Epithelial cell of prostate (primary cell): ENCODE measurements at regions not wholly inside any gene's neighbourhood (a gene's known extent, or its start where the extent isn't known, plus 50 kb on each side); places are given as distances from the start of the nearest gene placed in this dataset.

Source experiments
- DNase-seq: peaks from one replicate; pipeline ENCODE4 v3.0.0-alpha.2; 2011; ENCODE audit warnings: low read depth, low spot score
- H3K27ac ChIP-seq: fragments of 450-650 bp; 2 replicates; pipeline ENCODE4 v1.5.1; 2017; ENCODE audit warnings: mild to moderate bottlenecking

GRCh38 chr12:115362339-115362976, 678.5 kb upstream of the TBX3 start:
- no peak overlapping the region for H3K27ac ChIP-seq
- no peak for DNase-seq

- no peak overlapping the region for H3K27ac ChIP-seq
- no peak for DNase-seq
Observed at GRCh38 chr12:115357681-115358080, 673.7 kb upstream of the TBX3 start.

- peak overlapping the region; percentile 94 for H3K27ac ChIP-seq
- no peak for DNase-seq
Observed at GRCh38 chr12:115355301-115355700, 671.3 kb upstream of the TBX3 start.

GRCh38 chr12:115354007-115354890, 670.3 kb upstream of the TBX3 start:
- peak overlapping the region; percentile 94 for H3K27ac ChIP-seq
- DNase-seq, result peak; percentile 95

- DNase-seq, result no peak
- peak overlapping the region; percentile 94 for H3K27ac ChIP-seq
Observed at GRCh38 chr12:115353467-115353866, 669.5 kb upstream of the TBX3 start.

- DNase-seq, result no peak
- H3K27ac ChIP-seq, result no peak overlapping the region
Observed at GRCh38 chr12:115351514-115352077, 667.6 kb upstream of the TBX3 start.

GRCh38 chr12:115349711-115350110, 665.7 kb upstream of the TBX3 start:
- H3K27ac ChIP-seq, result no peak overlapping the region

GRCh38 chr12:115348301-115348700, 664.3 kb upstream of the TBX3 start:
- no peak for DNase-seq
- H3K27ac ChIP-seq, result no peak overlapping the region

More at GRCh38 chr12:115349711-115350110, 665.7 kb upstream of the TBX3 start:
- no peak for DNase-seq

GRCh38 chr12:115343601-115344000, 659.6 kb upstream of the TBX3 start:
- H3K27ac ChIP-seq, result no peak overlapping the region

GRCh38 chr12:115343008-115343407, 659.0 kb upstream of the TBX3 start:
- no peak for DNase-seq
- H3K27ac ChIP-seq, result no peak overlapping the region

More at GRCh38 chr12:115343601-115344000, 659.6 kb upstream of the TBX3 start:
- DNase-seq, result no peak

GRCh38 chr12:115341442-115341841, 657.5 kb upstream of the TBX3 start:
- DNase-seq, result peak; percentile 94
- H3K27ac ChIP-seq, result peak overlapping the region; percentile 43

GRCh38 chr12:115338566-115339294, 654.8 kb upstream of the TBX3 start:
- no peak overlapping the region for H3K27ac ChIP-seq
- no peak for DNase-seq

GRCh38 chr12:115337693-115338543, 653.9 kb upstream of the TBX3 start:
- no peak overlapping the region for H3K27ac ChIP-seq
- peak; percentile 83 for DNase-seq

GRCh38 chr12:115336506-115336905, 652.5 kb upstream of the TBX3 start:
- no peak for DNase-seq
- no peak overlapping the region for H3K27ac ChIP-seq

- no peak overlapping the region for H3K27ac ChIP-seq
- DNase-seq, result no peak
Observed at GRCh38 chr12:115335594-115335993, 651.6 kb upstream of the TBX3 start.

- no peak for DNase-seq
Observed at GRCh38 chr12:115335048-115335447, 651.1 kb upstream of the TBX3 start.

GRCh38 chr12:115332945-115333344, 649.0 kb upstream of the TBX3 start:
- DNase-seq, result no peak
- H3K27ac ChIP-seq, result no peak overlapping the region

More at GRCh38 chr12:115335048-115335447, 651.1 kb upstream of the TBX3 start:
- H3K27ac ChIP-seq, result no peak overlapping the region

- peak; percentile 44 for DNase-seq
- H3K27ac ChIP-seq, result peak overlapping the region; percentile 89
Observed at GRCh38 chr12:115325858-115326257, 641.9 kb upstream of the TBX3 start.

GRCh38 chr12:115324949-115325593, 641.1 kb upstream of the TBX3 start:
- DNase-seq, result no peak
- H3K27ac ChIP-seq, result peak overlapping the region; percentile 89
